ENCODE measurements at regions not wholly inside any gene's neighbourhood (a gene's known extent, or its start where the extent isn't known, plus 50 kb on each side); places are given as distances from the start of the nearest gene placed in this dataset.

- no peak for ATAC-seq
- no peak for TF ChIP-seq TOX (CRISPR knock-in tag; IDR thresholded peaks at IDR 0.05; ENCODE audit: borderline replicate concordance)
- TF ChIP-seq PPARA (CRISPR knock-in tag; IDR thresholded peaks at IDR 0.05; ENCODE audit: borderline replicate concordance): no peak
- TF ChIP-seq ZNF8 (CRISPR knock-in tag; IDR thresholded peaks at IDR 0.05): no peak
- no peak for TF ChIP-seq CSRNP3 (CRISPR knock-in tag; IDR thresholded peaks at IDR 0.05)
- no peak for TF ChIP-seq ZFP3 (CRISPR knock-in tag; IDR thresholded peaks at IDR 0.05)
- no peak for TF ChIP-seq RARB (CRISPR knock-in tag; IDR thresholded peaks at IDR 0.05)
- TF ChIP-seq ZFP30 (CRISPR knock-in tag; IDR thresholded peaks at IDR 0.05): no peak
These were observed 313.2 kb downstream of the SEC23A start for GRCh38 chr14:38789805-38790204.

DNA sequence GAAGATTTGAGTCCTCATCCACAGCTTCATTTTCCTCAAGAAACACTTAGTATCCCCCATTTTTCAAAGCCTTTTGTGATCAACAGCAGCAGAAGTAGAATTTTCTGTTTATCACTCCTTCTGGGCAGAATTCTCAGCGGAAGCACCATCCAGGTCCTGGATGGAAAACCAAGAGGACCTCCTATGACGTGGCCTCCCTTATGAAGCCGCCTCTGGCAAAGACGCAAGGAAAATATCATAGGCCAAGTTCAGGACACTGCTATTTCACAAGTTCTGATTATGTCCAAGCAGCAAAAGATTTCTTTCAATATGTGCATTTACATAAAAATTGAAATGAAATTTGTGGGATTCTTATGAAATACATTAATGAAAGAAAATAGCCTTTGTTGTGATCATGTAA, 315.0 kb downstream of the SEC23A start:
- no peak for TF ChIP-seq CSDC2 (CRISPR knock-in tag; IDR thresholded peaks at IDR 0.05)
- no peak for ATAC-seq

- no peak for ATAC-seq
- TF ChIP-seq PATZ1 (CRISPR knock-in tag; IDR thresholded peaks at IDR 0.05; ENCODE audit: borderline replicate concordance) (no peak), TCF4 (CRISPR knock-in tag; IDR thresholded peaks at IDR 0.05; ENCODE audit: borderline replicate concordance) (no peak), OSR1 (CRISPR knock-in tag; IDR thresholded peaks at IDR 0.05) (no peak), CREB5 (CRISPR knock-in tag; IDR thresholded peaks at IDR 0.05; ENCODE audit: low read depth) (no peak), BACH2 (CRISPR knock-in tag; IDR thresholded peaks at IDR 0.05; ENCODE audit: borderline replicate concordance) (no peak), ARNTL (CRISPR knock-in tag; IDR thresholded peaks at IDR 0.05; ENCODE audit: borderline replicate concordance, low read depth) (no peak), GLIS3 (CRISPR knock-in tag; IDR thresholded peaks at IDR 0.05) (no peak), ZFP3 (CRISPR knock-in tag; IDR thresholded peaks at IDR 0.05) (no peak), TSHZ2 (CRISPR knock-in tag; IDR thresholded peaks at IDR 0.05) (no peak), POU6F1 (CRISPR knock-in tag; IDR thresholded peaks at IDR 0.05; ENCODE audit: borderline replicate concordance, low read depth) (no peak), ZNF565 (CRISPR knock-in tag; conservative IDR thresholded peaks at IDR 0.05; ENCODE audit: low read depth) (no peak), SNAI2 (CRISPR knock-in tag; IDR thresholded peaks at IDR 0.05) (no peak), ESRRG (CRISPR knock-in tag; IDR thresholded peaks at IDR 0.05) (no peak), CSDC2 (CRISPR knock-in tag; IDR thresholded peaks at IDR 0.05) (no peak), ZNF8 (CRISPR knock-in tag; IDR thresholded peaks at IDR 0.05) (no peak), CSRNP3 (CRISPR knock-in tag; IDR thresholded peaks at IDR 0.05) (no peak)
These were observed 316.1 kb downstream of the SEC23A start for GRCh38 chr14:38786921-38787320.

Data from SK-N-SH treated with all-trans-retinoic acid at 6 μM for 48 hours (cell line).